H1 (cell line): ENCODE measurements at regions not wholly inside any gene's neighbourhood (a gene's known extent, or its start where the extent isn't known, plus 50 kb on each side); places are given as distances from the start of the nearest gene placed in this dataset.
A peak's percentile ranks its signal among the peaks of the same experiment; 100 is the strongest.

Source experiments
- CTCF ChIA-PET: fragments of 300-600 bp; sonication (Branson Sonifier 250); formaldehyde crosslinking; loops from one replicate; lab custom pipeline; 2021; ENCODE audit not compliant: partially characterized antibody; lab: Charles Lee
- POLR2A ChIA-PET: fragments of 300-600 bp; sonication (Branson Sonifier 250); formaldehyde crosslinking; loops from one replicate; lab custom pipeline; 2021; ENCODE audit warnings: inconsistent platforms; ENCODE audit not compliant: partially characterized antibody; lab: Charles Lee
- DNase-seq, 2 experiments: peaks; one replicate each; pipeline versions ENCODE4 v3.0.0 to v3.0.0-alpha.2; 2010 to 2022; ENCODE audit warnings: low spot score in 2 of 2, low read depth in 1 of 2, mixed read lengths in 1 of 2
- FAIRE-seq: peaks from 2 replicates; lab custom pipeline; 2011; peaks lifted over from hg19 to GRCh38; lab: Jason Lieb, UNC
- H2AFZ ChIP-seq: 2 replicates; pipeline ENCODE4 v1.8.1; 2012; ENCODE audit warnings: low read length, inconsistent platforms
- H2AK5ac ChIP-seq: 2 replicates; pipeline ENCODE4 v1.6.1; 2013; ENCODE audit warnings: low read depth, low read length
- H2BK120ac ChIP-seq: replicated peaks from 2 replicates; pipeline ENCODE3; 2013; ENCODE audit warnings: low read depth, low read length, inconsistent platforms
- H2BK12ac ChIP-seq: 2 replicates; pipeline ENCODE4 v1.6.1; 2013; ENCODE audit warnings: low read depth, low read length
- H2BK15ac ChIP-seq: 2 replicates; pipeline ENCODE4 v1.6.1; 2013; ENCODE audit warnings: low read length
- H2BK20ac ChIP-seq: 2 replicates; pipeline ENCODE4 v1.6.1; 2013; ENCODE audit warnings: low read length
- H2BK5ac ChIP-seq: 2 replicates; pipeline ENCODE4 v1.6.1; 2013; ENCODE audit warnings: low read depth, low read length
- H3K14ac ChIP-seq: 2 replicates; pipeline ENCODE4 v1.6.1; 2013; ENCODE audit warnings: inconsistent platforms; ENCODE audit not compliant: insufficient read length
- H3K18ac ChIP-seq: 2 replicates; pipeline ENCODE4 v1.6.1; 2013; ENCODE audit warnings: low read length; ENCODE audit errors: extremely low read depth
- H3K23ac ChIP-seq: 2 replicates; pipeline ENCODE4 v1.6.1; 2013; ENCODE audit warnings: inconsistent platforms; ENCODE audit not compliant: insufficient read length
- H3K23me2 ChIP-seq: 2 replicates; pipeline ENCODE4 v1.6.1; 2013; ENCODE audit warnings: low read depth, low read length
- H3K27ac ChIP-seq: 2 replicates; pipeline ENCODE4 v1.6.1; 2011; ENCODE audit warnings: low read depth, low read length, inconsistent platforms
- H3K27me3 ChIP-seq, 4 experiments: replicated peaks in 1 of 4; 1 replicate in 1 of 4; 2 replicates in 3 of 4; pipeline versions ENCODE4 v1.6.1 to v1.8.1; 2011 to 2013; ENCODE audit warnings: low read length in 3 of 4, mild to moderate bottlenecking in 3 of 4, inconsistent platforms in 2 of 4, mixed read lengths in 2 of 4, moderate library complexity in 1 of 4; ENCODE audit not compliant: control insufficient read depth in 3 of 4, insufficient read depth in 3 of 4; ENCODE audit errors: extremely low read depth in 1 of 4
- H3K36me3 ChIP-seq, 4 experiments: 2 replicates each; pipeline versions ENCODE4 v1.6.1 to v1.8.1; 2011 to 2013; ENCODE audit warnings: mild to moderate bottlenecking in 4 of 4, low read length in 3 of 4, moderate library complexity in 2 of 4, control low read depth in 1 of 4, inconsistent platforms in 1 of 4; ENCODE audit not compliant: insufficient read depth in 4 of 4, control insufficient read depth in 2 of 4
- H3K4ac ChIP-seq: replicated peaks from 2 replicates; pipeline ENCODE3; 2013; ENCODE audit warnings: low read length, low read depth, mixed read lengths, inconsistent platforms; ENCODE audit not compliant: insufficient read length
- H3K4me1 ChIP-seq, 4 experiments: replicated peaks in 1 of 4; 1 replicate in 1 of 4; 2 replicates in 3 of 4; pipeline versions ENCODE4 v1.6.1 to v1.8.1; 2011 to 2013; ENCODE audit warnings: low read length in 3 of 4, inconsistent platforms in 2 of 4, mixed read lengths in 1 of 4; ENCODE audit not compliant: insufficient read depth in 4 of 4, control insufficient read depth in 3 of 4
- H3K4me2 ChIP-seq, 2 experiments: 2 replicates each; pipeline versions ENCODE4 v1.6.1 to v1.8.1; 2011 to 2013; ENCODE audit warnings: low read depth in 2 of 2, low read length in 2 of 2, control low read depth in 1 of 2, inconsistent platforms in 1 of 2, mild to moderate bottlenecking in 1 of 2; ENCODE audit not compliant: insufficient read depth in 1 of 2
- H3K4me3 ChIP-seq, 4 experiments: fragments of 200-600, 300-600 bp in 1 of 4; sonication (generic), shearing (Covaris generic), sonication (Bioruptor Twin) in 1 of 4; 2 replicates each; pipeline versions ENCODE4 v1.5.1 to v1.8.1; 2011 to 2016; ENCODE audit warnings: low read length in 4 of 4, low read depth in 3 of 4, control low read depth in 2 of 4, inconsistent platforms in 2 of 4, mild to moderate bottlenecking in 2 of 4, mixed read lengths in 1 of 4, moderate library complexity in 1 of 4; ENCODE audit not compliant: insufficient read depth in 2 of 4; ENCODE audit errors: extremely low read depth in 1 of 4
- H3K56ac ChIP-seq: replicated peaks from 2 replicates; pipeline ENCODE3; 2013; ENCODE audit warnings: low read depth, mild to moderate bottlenecking, mixed read lengths, low read length, inconsistent platforms; ENCODE audit not compliant: insufficient read length
- H3K79me1 ChIP-seq: 2 replicates; pipeline ENCODE4 v1.6.1; 2013; ENCODE audit warnings: low read depth, low read length, control low read depth
- H3K79me2 ChIP-seq, 2 experiments: 2 replicates each; pipeline versions ENCODE4 v1.6.1 to v1.8.1; 2012 to 2013; ENCODE audit warnings: low read length in 2 of 2, mild to moderate bottlenecking in 2 of 2, inconsistent platforms in 1 of 2; ENCODE audit not compliant: insufficient read depth in 2 of 2, control insufficient read depth in 1 of 2
- H3K9ac ChIP-seq, 4 experiments: replicated peaks in 1 of 4; 1 replicate in 1 of 4; 2 replicates in 3 of 4; pipeline versions ENCODE4 v1.6.1 to v1.8.1; 2011 to 2013; ENCODE audit warnings: low read depth in 3 of 4, low read length in 3 of 4, control low read depth in 2 of 4, mild to moderate bottlenecking in 2 of 4, moderate library complexity in 2 of 4, inconsistent platforms in 1 of 4; ENCODE audit errors: extremely low read depth in 1 of 4
- H3K9me3 ChIP-seq, 2 experiments: 2 replicates each; pipeline versions ENCODE4 v1.6.1 to v1.8.1; 2012 to 2013; ENCODE audit warnings: mild to moderate bottlenecking in 2 of 2, moderate library complexity in 2 of 2, control low read depth in 1 of 2, inconsistent platforms in 1 of 2, low read depth in 1 of 2, low read length in 1 of 2, mixed read lengths in 1 of 2; ENCODE audit not compliant: insufficient read depth in 2 of 2
- H4K20me1 ChIP-seq, 2 experiments: replicated peaks in 1 of 2; 2 replicates each; pipeline versions ENCODE3 to v1.8.1; 2011 to 2013; ENCODE audit warnings: inconsistent platforms in 2 of 2, low read length in 2 of 2, mild to moderate bottlenecking in 1 of 2; ENCODE audit not compliant: insufficient read depth in 2 of 2, control insufficient read depth in 1 of 2
- H4K5ac ChIP-seq: 2 replicates; pipeline ENCODE4 v1.6.1; 2013; ENCODE audit warnings: low read length, low read depth, mixed read lengths, inconsistent platforms; ENCODE audit not compliant: insufficient read length
- H4K8ac ChIP-seq: 2 replicates; pipeline ENCODE4 v1.8.0; 2013; ENCODE audit warnings: mild to moderate bottlenecking, moderate library complexity, low read length, inconsistent platforms; ENCODE audit not compliant: insufficient read depth; ENCODE audit errors: extremely low read depth
- H4K91ac ChIP-seq: replicated peaks from 2 replicates; pipeline ENCODE3; 2013; ENCODE audit warnings: low read length, mixed read lengths, inconsistent platforms; ENCODE audit not compliant: insufficient read length
- ATF2 ChIP-seq: IDR thresholded peaks from 2 replicates; pipeline ENCODE4 v1.6.1; 2012; ENCODE audit warnings: low read length, inconsistent platforms
- CHD2 ChIP-seq: IDR thresholded peaks from 2 replicates; pipeline ENCODE4 v1.6.1; 2012; ENCODE audit warnings: low read length, improper control_type of control experiment
- CREB1 ChIP-seq: IDR thresholded peaks from 2 replicates; pipeline ENCODE4 v1.6.1; 2012; ENCODE audit warnings: inconsistent platforms
- KDM1A ChIP-seq: fragments of 200-600, 300-600 bp; sonication (generic); IDR thresholded peaks from 2 replicates; pipeline ENCODE4 v1.7.1; 2016; ENCODE audit warnings: mild to moderate bottlenecking, low read length, borderline replicate concordance
- MAFK ChIP-seq: IDR thresholded peaks from 2 replicates; pipeline ENCODE4 v1.6.1; 2012; ENCODE audit warnings: low read depth, mild to moderate bottlenecking, improper control_type of control experiment, low read length
- POLR2A ChIP-seq, 2 experiments: IDR thresholded peaks; 1 replicate in 1 of 2; 2 replicates in 1 of 2; pipeline ENCODE4 v1.6.1; 2011; ENCODE audit warnings: low read depth in 2 of 2, low read length in 2 of 2, mild to moderate bottlenecking in 2 of 2; ENCODE audit errors: control extremely low read depth in 1 of 2
- POU5F1 ChIP-seq: IDR thresholded peaks from 2 replicates; pipeline ENCODE4 v1.6.1; 2011; ENCODE audit warnings: low read depth, mild to moderate bottlenecking, low read length, moderate library complexity
- RAD21 ChIP-seq, 2 experiments: IDR thresholded peaks in 1 of 2; conservative IDR thresholded peaks in 1 of 2; 2 replicates each; pipeline ENCODE4 v1.6.1; 2011; ENCODE audit warnings: low read depth in 2 of 2, low read length in 2 of 2, improper control_type of control experiment in 1 of 2, inconsistent platforms in 1 of 2, mild to moderate bottlenecking in 1 of 2, moderate library complexity in 1 of 2
- SAP30 ChIP-seq: fragments of 300-600 bp; sonication (generic); IDR thresholded peaks from 2 replicates; pipeline ENCODE4 v1.7.1; 2012; ENCODE audit warnings: low read length, moderate library complexity, mild to moderate bottlenecking, inconsistent platforms; ENCODE audit not compliant: insufficient read depth, insufficient replicate concordance
- SP2 ChIP-seq: IDR thresholded peaks from 2 replicates; pipeline ENCODE4 v1.6.1; 2012; ENCODE audit warnings: mild to moderate bottlenecking, low read length, inconsistent platforms
- SP4 ChIP-seq: IDR thresholded peaks from 2 replicates; pipeline ENCODE4 v1.6.1; 2012; ENCODE audit warnings: low read length, inconsistent platforms
- SUZ12 ChIP-seq: fragments of 200-600 bp; sonication (generic); IDR thresholded peaks from 2 replicates; pipeline ENCODE4 v1.6.1; 2012; ENCODE audit warnings: mild to moderate bottlenecking, inconsistent platforms, low read length, moderate library complexity, mixed read lengths
- TEAD4 ChIP-seq: IDR thresholded peaks from 2 replicates; pipeline ENCODE4 v1.6.1; 2012; ENCODE audit warnings: low read depth, low read length, inconsistent platforms, mixed read lengths
- WGBS, 2 experiments: shearing (Covaris generic) in 1 of 2; methylation state at CpG; one replicate each; pipeline versions ENCODE4 v1.1.6 to v1.1.7; 2013 to 2015; ENCODE audit warnings: low lambda C conversion rate in 2 of 2, mixed read lengths in 2 of 2, inconsistent platforms in 1 of 2, low coverage in 1 of 2, missing lambda C conversion rate in 1 of 2; ENCODE audit not compliant: insufficient replicate concordance in 2 of 2, insufficient coverage in 1 of 2, insufficient read length in 1 of 2; ENCODE audit errors: extremely low coverage in 1 of 2, missing lambda C conversion rate in 1 of 2; 5-methylcytosine and 5-hydroxymethylcytosine counted together

- Histone ChIP-seq H4K91ac (no peak overlapping the region), H3K4me2 (no peak overlapping the region), H2BK12ac (no peak overlapping the region), H3K23me2 (no peaks in the 10 kb centered on the region), H2BK120ac (no peak overlapping the region), H3K4me1 (no peaks in the 10 kb centered on the region), H3K36me3 (no peaks in the 10 kb centered on the region), H3K18ac (no peak overlapping the region), H2BK20ac (no peak overlapping the region), H3K4ac (no peak overlapping the region), H3K9me3 (peaks cover 0 to 6% of the 10 kb centered on the region in 2 experiments; a peak in 1 of 4 replicates), H4K5ac (no peak overlapping the region), H3K79me2 (no peaks in the 10 kb centered on the region), H2BK15ac (no peak overlapping the region), H4K20me1 (no peaks in the 10 kb centered on the region), H2BK5ac (no peak overlapping the region), H3K56ac (no peak overlapping the region), H4K8ac (no peak overlapping the region), H3K4me3 (no peak overlapping the region), H3K27me3 (no peaks in the 10 kb centered on the region), H3K27ac (no peak overlapping the region)
- DNase-seq: no peak
- CTCF ChIA-PET: interaction anchor here (0.9 kb wide), 1 partner anchor 23 kb away, joined by 3 read pairs; no protein-coding TSS in a partner anchor
- 91% methylated on average over 3 of the region's 3 CpGs; no CpG with 5 or more reads in 1 of the 2 experiments for WGBS, 2 experiments
- TF ChIP-seq RAD21 (IDR thresholded peaks at IDR 0.05 in 1 of 2, conservative IDR thresholded peaks at IDR 0.05 in 1 of 2; ENCODE audit: low read depth in 2 of 2, low read length in 2 of 2) (no peak), TEAD4 (no peak), CREB1 (no peak), SP2 (no peak), ATF2 (no peak), SUZ12 (no peak), KDM1A (no peak), MAFK (no peak), POLR2A (IDR thresholded peaks at IDR 0.05; ENCODE audit: control extremely low read depth in 1 of 2, low read depth in 2 of 2, low read length in 2 of 2) (no peak), CHD2 (no peak), SP4 (no peak), POU5F1 (no peak), SAP30 (no peak)
- TF ChIP-seq, all 59 proteins: peak for 0
- Histone ChIP-seq H2AFZ (peak overlapping the region; percentile 68; the same call in 1 of the 2 replicates), H2AK5ac (no peak overlapping the region), H3K9ac (no peak overlapping the region), H3K79me1 (no peaks in the 10 kb centered on the region), H3K14ac (no peak overlapping the region), H3K23ac (no peak overlapping the region)
- no peak for FAIRE-seq
- POLR2A ChIA-PET: no interaction called here
Measured at GRCh38 chr4:106450249-106450648, 81.7 kb upstream of the GIMD1 start.
